RWPE2 (cell line): ENCODE measurements at regions not wholly inside any gene's neighbourhood (a gene's known extent, or its start where the extent isn't known, plus 50 kb on each side); places are given as distances from the start of the nearest gene placed in this dataset.
"Not testable (repeated sequence)": the region's sequence is repeated elsewhere in the genome, so short reads cannot be mapped to it uniquely, and the experiment has no call there.

Experiments
- ATAC-seq: fragments of 200-7000 bp; cut with Tn5 transposase; 3 replicates; pipeline ENCODE4 v1.9.1; 2021; ENCODE audit warnings: low read depth
- DNase-seq: peaks from one replicate; pipeline ENCODE4 v3.0.0-alpha.2; 2020; ENCODE audit warnings: low spot score
- H3K27ac ChIP-seq: fragments of 450-650 bp; 2 replicates; pipeline ENCODE4 v1.5.1; 2017; ENCODE audit warnings: mild to moderate bottlenecking; ENCODE audit not compliant: poor library complexity, severe bottlenecking
- H3K27me3 ChIP-seq: fragments of 250-450 bp; sonication (Bioruptor Pico); 2 replicates; pipeline ENCODE4 v1.5.1; 2021; ENCODE audit warnings: mild to moderate bottlenecking, moderate library complexity; ENCODE audit not compliant: insufficient read depth, poor library complexity, severe bottlenecking
- H3K36me3 ChIP-seq: fragments of 250-450 bp; sonication (Bioruptor Pico); 2 replicates; pipeline ENCODE4 v1.5.1; 2020; ENCODE audit warnings: low read depth, mild to moderate bottlenecking, moderate library complexity
- H3K4me1 ChIP-seq: fragments of 250-450 bp; sonication (Bioruptor Pico); 2 replicates; pipeline ENCODE4 v1.5.1; 2021; ENCODE audit warnings: mild to moderate bottlenecking, moderate library complexity; ENCODE audit not compliant: insufficient read depth, poor library complexity, severe bottlenecking
- H3K4me3 ChIP-seq: fragments of 250-450 bp; sonication (Bioruptor Pico); 2 replicates; pipeline ENCODE4 v1.5.1; 2021; ENCODE audit warnings: mild to moderate bottlenecking, moderate library complexity; ENCODE audit not compliant: severe bottlenecking
- H3K9me3 ChIP-seq: fragments of 250-450 bp; sonication (Bioruptor Pico); 2 replicates; pipeline ENCODE4 v1.5.1; 2021; ENCODE audit warnings: mild to moderate bottlenecking, moderate library complexity; ENCODE audit not compliant: severe bottlenecking
- CTCF ChIP-seq: fragments of 450-650 bp; IDR thresholded peaks from one replicate; pipeline ENCODE4 v1.5.1; 2017; ENCODE audit warnings: mild to moderate bottlenecking, moderate library complexity; ENCODE audit not compliant: poor library complexity, severe bottlenecking

- Histone ChIP-seq H3K36me3 (no peaks in the 10 kb centered on the region), H3K4me1 (peaks cover 8% of the 10 kb centered on the region), H3K27ac (no peak overlapping the region), H3K4me3 (no peak overlapping the region), H3K9me3 (no peaks in the 10 kb centered on the region), H3K27me3 (no peaks in the 10 kb centered on the region)
- DNase-seq (no peak), ATAC-seq (no peak)
- no peak for TF ChIP-seq CTCF
These were observed 95.1 kb upstream of the IQCM start for GRCh38 chr4:149910604-149911350.

- no peak for TF ChIP-seq CTCF
- no peak overlapping the region for H3K4me3 ChIP-seq
- no peak overlapping the region for H3K27ac ChIP-seq
- DNase-seq (no peak), ATAC-seq (no peak)
- H3K36me3 ChIP-seq, result no peaks in the 10 kb centered on the region
- H3K9me3 ChIP-seq, result no peaks in the 10 kb centered on the region
- no peaks in the 10 kb centered on the region for H3K27me3 ChIP-seq
- H3K4me1 ChIP-seq, result peaks cover 8% of the 10 kb centered on the region
These were observed 95.7 kb upstream of the IQCM start for GRCh38 chr4:149911354-149911753.

- Histone ChIP-seq H3K27ac (no peak overlapping the region), H3K36me3 (no peaks in the 10 kb centered on the region), H3K4me1 (peaks cover 8% of the 10 kb centered on the region), H3K27me3 (no peaks in the 10 kb centered on the region), H3K4me3 (no peak overlapping the region), H3K9me3 (no peaks in the 10 kb centered on the region)
- ATAC-seq (no peak; the same call in 2 of the 3 replicates), DNase-seq (no peak)
- no peak for TF ChIP-seq CTCF
These were observed 96.4 kb upstream of the IQCM start for GRCh38 chr4:149912000-149912399.

GRCh38 chr4:149914119-149915115 is 98.8 kb upstream of the IQCM start:
- peaks cover 8% of the 10 kb centered on the region for H3K4me1 ChIP-seq
- ATAC-seq, result 0 out of 3 replicates have a peak, but pooled peaks have one; percentile 51
- no peak for DNase-seq

GRCh38 chr4:149915735-149916134 is 100.1 kb upstream of the IQCM start:
- not testable (repeated sequence) for H3K36me3 ChIP-seq, H3K27me3 ChIP-seq, H3K9me3 ChIP-seq, H3K27ac ChIP-seq, H3K4me3 ChIP-seq, ATAC-seq, H3K4me1 ChIP-seq
- DNase-seq, result peak; percentile 42

More at GRCh38 chr4:149914119-149915115, 98.8 kb upstream of the IQCM start:
- Histone ChIP-seq H3K4me3 (no peak overlapping the region), H3K27me3 (no peaks in the 10 kb centered on the region), H3K36me3 (no peaks in the 10 kb centered on the region), H3K9me3 (no peaks in the 10 kb centered on the region), H3K27ac (no peak overlapping the region)
- peak; percentile 80 for TF ChIP-seq CTCF
